HG03521 (cell line): ENCODE measurements at regions not wholly inside any gene's neighbourhood (a gene's known extent, or its start where the extent isn't known, plus 50 kb on each side); places are given as distances from the start of the nearest gene placed in this dataset.
"Not testable (repeated sequence)": the region's sequence is repeated elsewhere in the genome, so short reads cannot be mapped to it uniquely, and the experiment has no call there.

ENCODE experiments used
- ATAC-seq: cut with Tn5 transposase; IDR thresholded peaks from one replicate; pipeline ENCODE4 v1.9.1; 2021; ENCODE audit warnings: mild to moderate bottlenecking, moderate library complexity; ENCODE audit not compliant: unreplicated experiment

DNA sequence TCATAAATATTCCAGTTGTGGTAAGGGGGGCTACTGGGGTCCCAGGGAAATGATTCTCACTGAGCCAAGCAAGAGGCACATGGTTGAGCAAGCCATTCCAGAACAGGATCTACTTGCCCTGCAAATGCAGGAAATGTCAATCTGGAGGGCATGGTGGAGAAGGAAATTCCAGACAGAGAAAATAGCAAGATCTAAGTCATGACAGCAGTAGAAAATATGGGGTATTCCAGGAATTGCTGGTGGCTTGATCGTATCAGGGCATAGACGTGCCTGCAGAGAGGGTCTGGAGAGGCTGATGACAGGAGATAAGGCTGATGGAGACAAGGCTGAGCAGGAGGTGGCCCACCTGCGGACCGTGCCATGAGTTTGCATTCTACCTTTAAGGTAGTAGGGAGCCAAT lies 566.3 kb upstream of the CADM1 start:
- ATAC-seq = no peak

DNA sequence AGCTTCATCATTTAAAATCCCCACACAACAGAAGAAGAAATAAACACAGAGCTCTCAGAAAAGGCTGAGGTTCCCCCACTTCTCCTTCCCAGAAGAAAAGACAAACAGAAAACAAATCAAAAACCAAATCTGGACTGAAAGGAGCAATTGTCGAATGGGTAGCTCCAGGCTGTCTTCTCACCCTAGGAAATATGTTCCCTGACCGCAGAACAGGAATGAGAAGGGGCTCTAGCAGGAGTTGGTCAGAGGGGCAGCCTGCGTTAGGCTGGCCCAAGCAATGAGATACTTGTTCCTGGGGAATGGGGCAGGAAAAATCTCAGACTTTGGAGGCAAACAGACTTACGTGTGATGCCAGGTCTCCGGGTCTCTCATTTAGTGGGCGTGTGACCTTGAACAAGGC lies 562.6 kb upstream of the CADM1 start:
- no peak for ATAC-seq

- no peak for ATAC-seq
Observed at GRCh38 chr11:116065986-116066385, 561.8 kb upstream of the CADM1 start.

DNA sequence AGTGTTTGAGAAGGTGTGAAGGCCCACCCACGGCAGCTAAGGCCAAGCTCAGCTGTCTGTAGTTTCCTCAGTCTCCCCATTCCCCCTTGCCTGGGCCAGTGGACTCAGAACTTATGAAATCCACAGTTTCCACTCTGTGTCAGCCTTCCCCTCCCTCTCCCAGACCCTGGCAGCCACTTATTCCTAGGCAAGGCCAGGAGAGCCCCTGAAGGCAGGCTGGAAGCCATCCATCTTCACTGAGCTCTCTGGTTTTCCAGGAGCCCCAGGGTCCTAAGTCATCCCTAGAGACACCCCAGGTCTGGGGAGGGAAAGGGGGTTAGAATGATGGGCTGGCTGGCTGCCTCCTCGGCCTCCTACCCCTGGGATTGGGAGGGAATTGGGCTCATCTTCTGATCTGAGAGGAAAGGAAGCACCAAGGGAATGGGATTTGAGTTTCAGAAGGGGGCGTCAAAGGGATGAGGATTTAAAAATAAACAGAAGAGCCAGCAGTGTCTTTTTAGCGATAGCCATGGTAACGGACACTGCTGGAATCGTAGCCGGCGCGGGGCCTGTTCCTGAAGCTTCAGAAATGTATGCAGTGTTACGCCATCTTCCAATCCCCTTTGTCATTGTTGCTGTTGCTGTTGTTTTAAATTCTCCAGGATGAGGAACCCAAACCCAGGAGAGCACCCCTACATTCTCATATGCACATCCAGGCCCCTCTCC lies 561.1 kb upstream of the CADM1 start:
- ATAC-seq = no peak

GRCh38 chr11:116062490-116063171 lies 558.4 kb upstream of the CADM1 start:
- no peak for ATAC-seq

DNA sequence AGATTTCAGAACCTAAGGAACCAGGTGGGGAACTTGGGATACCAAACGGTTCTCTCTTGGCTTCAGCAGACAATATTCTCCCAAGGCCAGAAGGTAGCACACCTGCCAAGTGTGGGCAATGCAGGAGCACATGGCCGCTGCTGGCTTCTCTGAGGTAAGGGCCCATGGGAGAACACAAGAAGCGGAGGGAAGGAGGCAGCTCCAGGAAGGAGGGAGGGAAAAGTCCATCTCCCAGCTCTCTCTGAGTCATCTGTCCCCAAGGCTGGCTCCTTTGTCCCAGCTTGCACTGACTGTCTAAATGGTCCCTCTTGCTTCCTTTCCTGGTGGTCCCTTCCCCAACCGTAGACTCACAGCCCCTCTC lies 557.9 kb upstream of the CADM1 start:
- ATAC-seq = no peak

- no peak for ATAC-seq
Observed at GRCh38 chr11:116061322-116061721, 557.1 kb upstream of the CADM1 start.

DNA sequence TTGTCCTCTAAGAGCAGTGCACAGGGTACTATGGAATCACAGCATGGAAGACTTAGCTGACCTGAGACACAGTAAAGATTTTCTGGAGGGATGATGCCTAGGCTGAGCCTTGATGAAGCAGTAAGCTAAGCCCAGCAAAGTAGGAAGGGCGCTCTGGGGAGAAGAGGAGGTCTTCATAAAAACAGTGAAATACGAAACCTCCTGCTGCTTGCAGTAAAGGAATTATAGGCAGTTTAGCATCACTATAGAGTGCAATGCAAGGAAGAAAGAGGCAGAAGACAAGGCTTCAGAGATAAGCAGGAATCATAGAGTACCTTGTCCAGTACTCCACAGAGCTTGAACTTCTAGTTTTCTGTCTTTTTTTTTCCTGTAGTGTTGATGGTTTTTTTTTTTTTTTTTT lies 555.7 kb upstream of the CADM1 start:
- ATAC-seq = no peak

- no peak for ATAC-seq
Observed at GRCh38 chr11:116057000-116057399, 552.8 kb upstream of the CADM1 start.

GRCh38 chr11:116055064-116055463 lies 550.8 kb upstream of the CADM1 start:
- ATAC-seq = no peak

DNA sequence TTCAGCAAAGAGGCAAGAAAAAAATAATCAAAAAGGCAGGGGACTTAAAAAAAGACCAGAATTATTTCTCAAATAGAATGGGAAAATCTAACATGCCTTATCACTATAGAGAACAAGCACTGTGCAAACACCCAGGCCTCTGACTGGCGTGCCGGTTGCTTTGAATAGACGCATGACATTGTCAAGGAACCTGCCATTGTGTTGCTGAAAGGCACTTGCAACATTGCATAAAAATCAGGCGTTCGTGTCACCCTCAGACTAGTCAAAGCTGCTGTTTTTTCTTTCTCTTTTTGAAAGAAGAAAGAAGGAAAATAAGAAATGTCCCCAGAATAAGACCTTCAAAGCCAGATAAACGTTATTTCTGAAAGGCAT lies 549.3 kb upstream of the CADM1 start:
- ATAC-seq = no peak

DNA sequence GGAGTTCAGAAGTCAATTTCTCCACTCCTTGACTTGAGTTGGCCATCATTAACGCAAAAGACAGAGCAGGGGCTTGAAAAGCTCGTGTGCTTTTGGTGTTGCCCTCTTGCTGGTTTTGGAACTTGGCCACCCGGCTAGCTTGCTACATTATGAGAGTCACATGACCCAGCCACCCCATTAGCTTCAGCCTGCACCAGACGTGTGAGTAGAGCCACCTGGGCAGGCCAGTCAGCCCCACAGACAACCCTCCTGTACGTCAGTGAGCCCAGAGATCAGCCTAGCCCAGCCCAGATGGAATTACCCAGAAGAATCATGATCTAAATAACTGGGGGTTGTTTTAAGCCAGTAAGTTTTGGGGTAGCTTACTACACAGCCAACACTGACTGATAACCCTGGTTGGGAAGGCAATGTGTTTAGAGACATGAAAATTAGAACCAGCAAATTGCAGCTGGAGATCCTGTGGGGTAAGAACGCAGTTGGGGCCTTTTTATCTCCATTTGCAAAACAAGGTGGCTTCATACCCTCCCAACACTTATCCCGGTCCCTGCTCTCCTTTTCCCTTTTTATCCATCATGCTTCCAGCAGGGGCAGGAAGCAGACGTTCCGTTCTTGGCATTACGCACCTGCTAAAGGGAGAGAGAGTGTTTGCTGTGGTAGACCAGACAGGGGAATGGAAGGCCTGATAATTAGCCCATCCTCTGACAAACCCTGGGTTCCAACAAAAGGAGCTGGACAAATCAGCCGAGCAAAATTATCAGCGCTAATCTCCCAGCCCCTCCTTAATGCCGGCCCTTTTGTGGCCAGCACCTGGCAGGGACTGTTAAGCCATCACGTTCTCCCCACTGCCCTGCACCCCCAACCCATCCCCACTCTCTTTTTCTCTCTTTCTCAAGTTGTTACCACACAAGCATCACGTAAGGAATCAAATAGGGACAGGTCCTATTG lies 548.7 kb upstream of the CADM1 start:
- no peak for ATAC-seq

GRCh38 chr11:116051494-116051893 lies 547.3 kb upstream of the CADM1 start:
- no peak for ATAC-seq

DNA sequence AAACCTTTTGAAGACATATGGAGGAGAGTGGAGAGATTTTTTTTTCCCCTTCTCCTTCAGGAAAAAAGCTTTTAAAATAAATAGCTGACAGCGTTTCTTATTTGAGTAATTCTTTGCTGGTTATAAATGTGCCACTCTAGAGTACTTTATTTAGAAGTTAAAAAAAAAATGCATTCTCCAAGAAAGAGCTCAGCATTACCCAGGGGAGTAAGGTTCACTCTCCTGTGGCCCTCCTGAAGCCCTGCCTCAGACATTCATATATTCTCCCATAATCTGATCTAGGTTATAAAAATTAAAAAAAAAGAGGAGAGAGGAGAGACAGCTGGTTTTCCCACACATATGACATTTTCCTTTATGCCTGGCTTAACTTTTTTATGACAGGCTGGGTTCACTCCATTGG lies 545.2 kb upstream of the CADM1 start:
- ATAC-seq = no peak

- no peak for ATAC-seq
Observed at GRCh38 chr11:116046127-116046526, 541.9 kb upstream of the CADM1 start.

DNA sequence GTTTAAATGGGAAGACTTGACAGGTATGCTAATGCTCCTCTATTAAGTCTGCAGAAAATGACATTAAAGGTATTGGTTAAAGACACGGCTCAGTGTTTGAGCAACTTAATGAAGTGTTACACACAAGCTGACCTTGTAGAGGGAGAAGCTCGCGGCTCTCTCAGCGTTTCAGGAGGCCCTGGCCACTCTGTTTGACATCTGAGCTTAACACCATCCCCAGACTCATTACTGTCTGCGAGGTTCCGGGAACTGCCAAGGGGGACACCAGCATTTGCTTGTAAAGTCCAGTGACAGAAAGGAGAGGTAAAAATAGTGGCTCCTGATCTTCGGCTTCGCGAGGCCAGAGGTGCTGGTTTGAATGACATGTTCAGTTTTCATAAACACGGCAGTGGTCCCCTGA lies 540.7 kb upstream of the CADM1 start:
- ATAC-seq = no peak

DNA sequence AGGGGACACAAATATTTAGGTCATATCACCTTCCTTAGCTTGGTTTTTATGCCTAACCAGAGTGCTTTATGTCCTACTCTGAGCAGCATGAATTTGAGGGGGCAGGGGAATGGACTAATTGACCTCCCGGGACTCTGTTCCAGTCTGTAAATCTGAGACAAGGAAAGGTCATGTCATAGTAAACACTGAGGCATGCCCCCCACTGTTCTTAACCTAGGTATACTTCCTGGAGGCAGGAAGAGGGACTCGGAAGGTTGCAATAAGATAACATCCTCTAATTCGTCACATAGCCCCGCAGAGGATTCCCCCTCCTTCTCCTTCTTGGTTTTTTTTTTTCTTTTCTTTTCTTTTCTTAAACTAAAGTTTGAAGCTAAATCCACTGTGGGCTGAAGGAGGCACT lies 540.3 kb upstream of the CADM1 start:
- no peak for ATAC-seq

- no peak for ATAC-seq
Observed at GRCh38 chr11:116043857-116044256, 539.6 kb upstream of the CADM1 start.

- ATAC-seq = not testable (repeated sequence)
Observed at GRCh38 chr11:116043059-116043458, 538.8 kb upstream of the CADM1 start.

- ATAC-seq = no peak
Observed at GRCh38 chr11:116042146-116042545, 537.9 kb upstream of the CADM1 start.

- no peak for ATAC-seq
Observed at GRCh38 chr11:116037861-116038260, 533.6 kb upstream of the CADM1 start.

GRCh38 chr11:116035977-116036376 lies 531.8 kb upstream of the CADM1 start:
- no peak for ATAC-seq
